ENCODE measurements at regions not wholly inside any gene's neighbourhood (a gene's known extent, or its start where the extent isn't known, plus 50 kb on each side); places are given as distances from the start of the nearest gene placed in this dataset.
"Not testable (repeated sequence)": the region's sequence is repeated elsewhere in the genome, so short reads cannot be mapped to it uniquely, and the experiment has no call there.

DNA sequence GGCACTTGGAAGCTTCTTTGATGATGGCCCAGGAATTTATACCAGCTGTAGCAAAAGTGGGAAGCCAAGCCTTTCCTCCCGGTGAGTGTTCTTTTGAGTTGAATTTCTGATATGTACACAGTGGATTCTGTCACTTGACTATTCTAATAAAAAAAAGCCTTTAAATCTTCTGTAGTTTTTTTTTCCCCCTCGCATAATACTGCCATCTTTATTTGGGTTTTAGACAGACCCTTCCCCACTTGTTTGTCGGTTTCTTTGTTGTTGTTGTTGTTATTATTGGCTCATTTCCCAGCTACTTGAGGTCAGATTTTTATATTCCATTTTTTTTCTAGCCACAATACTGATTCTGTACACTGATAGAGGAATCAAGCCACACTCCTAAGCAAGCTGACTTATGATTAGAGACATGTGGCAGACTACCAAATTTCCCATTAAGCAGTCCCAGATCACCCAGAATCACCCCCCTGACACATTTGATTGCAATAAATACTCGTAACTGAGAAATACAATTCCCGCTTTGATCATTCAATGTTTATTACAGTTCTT lies 122.4 kb upstream of the IL12A start:
- DNase-seq (ENCODE audit: low read depth in 2 of 2), result no peak

DNA sequence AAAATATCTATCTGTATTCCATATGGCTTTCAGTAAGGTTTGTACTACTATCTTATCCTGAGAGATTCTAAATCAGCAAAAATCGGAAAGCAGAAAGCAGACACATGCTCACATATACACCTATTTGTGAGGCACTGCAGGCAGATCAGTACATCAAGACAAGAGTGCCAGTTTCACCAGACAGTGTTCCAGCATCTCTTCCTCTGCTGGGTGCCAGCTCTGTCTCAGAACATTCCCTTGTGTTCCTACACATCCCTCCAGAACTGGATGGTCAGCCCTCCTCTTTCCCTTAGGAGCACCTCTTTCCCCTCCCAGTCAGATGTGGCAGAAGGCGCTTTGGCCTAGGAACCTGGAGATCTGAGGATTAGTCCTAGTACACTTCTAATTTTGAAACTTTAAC lies 121.3 kb upstream of the IL12A start:
- no peak for DNase-seq (ENCODE audit: low read depth in 2 of 2)

- no peak for DNase-seq (ENCODE audit: low read depth in 2 of 2)
These were observed 117.9 kb upstream of the IL12A start for GRCh38 chr3:159870723-159871122.

GRCh38 chr3:159872374-159873109 lies 116.1 kb upstream of the IL12A start:
- no peak for DNase-seq (ENCODE audit: low read depth in 2 of 2)

DNA sequence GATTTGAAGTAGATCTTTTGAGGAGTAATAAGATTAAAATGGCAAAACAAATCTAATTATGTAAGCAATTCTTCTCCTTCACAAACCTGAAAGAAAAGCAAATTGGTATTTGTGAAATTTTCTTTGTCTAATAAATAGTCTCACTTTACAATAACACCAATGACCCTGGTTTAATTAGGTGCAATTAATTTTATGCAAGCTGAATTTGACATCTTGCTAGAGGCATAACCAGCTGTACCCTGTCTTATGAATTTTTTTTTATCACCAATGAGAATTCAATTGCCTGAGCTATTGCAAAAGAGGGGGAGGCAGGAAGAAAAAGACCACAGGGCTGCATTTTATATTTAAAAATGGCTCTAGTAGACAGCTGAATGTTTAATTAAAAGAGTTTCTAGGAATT lies 113.5 kb upstream of the IL12A start:
- no peak for DNase-seq (ENCODE audit: low read depth in 2 of 2)

DNA sequence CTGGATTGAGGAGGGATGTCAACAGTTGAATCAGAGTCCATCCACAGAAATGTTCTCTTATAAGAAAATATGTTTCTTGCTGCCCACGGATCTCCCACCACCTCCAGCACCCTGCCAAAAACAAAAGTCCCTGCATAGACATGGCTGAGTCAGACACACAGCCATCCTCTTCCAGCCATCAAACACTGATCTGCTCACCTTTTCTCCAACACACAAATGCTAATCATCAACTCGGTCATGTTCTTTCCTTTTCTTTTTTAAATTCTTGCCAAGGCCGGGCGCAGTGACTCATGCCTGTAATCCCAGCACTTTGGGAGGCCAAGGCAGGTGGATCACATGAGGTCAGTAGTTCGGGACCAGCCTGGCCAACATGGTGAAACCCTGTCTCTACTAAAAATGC lies 110.7 kb upstream of the IL12A start:
- no peak for DNase-seq (ENCODE audit: low read depth in 2 of 2)

GRCh38 chr3:159879146-159879545 lies 109.5 kb upstream of the IL12A start:
- DNase-seq (ENCODE audit: low read depth in 2 of 2), result no peak

GRCh38 chr3:159879598-159879997 lies 109.0 kb upstream of the IL12A start:
- no peak for DNase-seq (ENCODE audit: low read depth in 2 of 2)

DNA sequence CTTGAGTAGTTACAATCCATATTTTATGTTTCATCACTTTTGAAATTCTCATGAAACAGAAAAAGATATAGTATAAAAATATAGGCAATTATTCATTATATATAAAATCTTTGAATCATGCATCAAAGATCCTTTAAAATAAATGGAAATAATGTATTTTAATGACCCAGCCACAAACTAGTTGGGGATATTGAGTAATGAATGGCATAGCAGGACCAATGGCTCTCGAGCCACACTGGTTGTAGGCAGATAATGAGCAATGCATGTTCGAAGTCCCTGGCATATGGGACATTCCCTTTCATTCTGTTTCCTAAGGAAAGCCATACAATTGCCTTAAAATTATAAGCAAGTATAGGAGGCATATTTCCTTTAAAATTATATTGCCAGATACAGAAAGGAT lies 107.4 kb upstream of the IL12A start:
- DNase-seq (ENCODE audit: low read depth in 2 of 2), result no peak

DNA sequence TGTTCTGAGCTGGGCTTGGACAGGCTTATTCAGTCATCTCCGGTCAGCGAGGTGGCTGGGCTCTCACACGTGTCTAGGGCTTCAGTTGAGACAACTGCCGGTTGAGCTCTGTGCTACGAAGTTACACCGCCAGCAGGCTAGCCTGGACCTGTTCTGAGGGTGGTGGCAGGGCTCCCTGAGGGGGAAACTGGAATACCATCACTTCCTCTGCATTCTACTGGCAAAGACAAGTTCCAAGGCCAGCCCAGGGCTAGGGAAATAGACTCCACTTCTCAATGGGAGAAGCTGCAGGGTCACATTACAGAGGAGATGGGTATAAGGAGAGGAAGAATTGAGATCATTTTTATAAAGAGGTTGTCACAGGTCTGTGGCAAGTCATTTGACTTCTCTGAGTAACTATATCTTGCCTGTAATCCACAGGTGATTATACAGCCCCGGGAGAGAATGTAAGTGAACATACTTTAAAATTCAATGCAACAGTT lies 106.8 kb upstream of the IL12A start:
- no peak for DNase-seq (ENCODE audit: low read depth in 2 of 2)

GRCh38 chr3:159882367-159882766 lies 106.3 kb upstream of the IL12A start:
- no peak for DNase-seq (ENCODE audit: low read depth in 2 of 2)

DNA sequence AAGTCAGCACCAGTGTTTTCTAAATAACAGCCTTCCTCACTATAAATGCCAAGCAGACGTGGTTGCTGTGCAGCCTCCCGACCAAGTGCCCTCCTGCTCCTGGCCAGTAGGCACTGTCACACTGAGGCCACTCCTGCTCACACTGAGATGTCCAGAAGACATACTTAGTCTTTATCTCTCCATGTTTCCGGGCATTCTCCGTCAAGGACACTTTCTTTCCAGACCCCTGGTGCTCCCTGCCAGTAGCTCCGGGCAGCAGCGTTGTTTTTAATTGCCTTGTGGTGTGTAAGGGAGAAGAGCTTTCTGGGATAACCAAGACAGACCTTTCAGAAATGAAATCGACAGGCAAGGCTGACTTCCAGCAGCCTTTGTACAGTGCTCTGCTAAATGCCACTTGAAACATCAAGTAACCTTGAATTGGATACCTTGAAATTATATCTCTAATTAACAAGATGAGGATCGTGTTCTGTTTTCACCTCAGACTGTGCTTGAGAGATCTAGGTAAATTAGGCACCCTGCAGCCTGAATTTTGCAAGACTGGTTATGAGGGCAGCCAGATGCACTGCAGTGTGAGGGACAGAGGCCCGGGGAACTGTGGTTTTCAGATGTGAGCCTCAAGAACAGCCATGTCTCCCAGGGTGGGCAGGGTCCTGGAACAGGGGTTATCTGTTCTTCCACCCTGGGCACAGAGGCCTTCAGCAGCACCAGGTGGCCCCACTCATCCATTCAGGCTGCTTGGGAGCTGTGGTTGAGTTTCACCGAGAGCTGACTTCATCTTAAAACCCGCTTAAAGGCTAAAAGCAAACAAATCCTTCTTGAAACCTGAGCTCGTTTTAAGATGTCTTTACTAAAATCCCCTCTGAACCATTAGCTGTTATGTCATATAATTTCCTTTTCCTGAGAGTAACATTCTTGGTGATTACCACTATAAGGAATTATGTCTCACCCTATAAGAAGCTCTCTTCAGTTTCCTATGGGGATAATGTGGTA lies 105.5 kb upstream of the IL12A start:
- no peak for DNase-seq (ENCODE audit: low read depth in 2 of 2)

DNA sequence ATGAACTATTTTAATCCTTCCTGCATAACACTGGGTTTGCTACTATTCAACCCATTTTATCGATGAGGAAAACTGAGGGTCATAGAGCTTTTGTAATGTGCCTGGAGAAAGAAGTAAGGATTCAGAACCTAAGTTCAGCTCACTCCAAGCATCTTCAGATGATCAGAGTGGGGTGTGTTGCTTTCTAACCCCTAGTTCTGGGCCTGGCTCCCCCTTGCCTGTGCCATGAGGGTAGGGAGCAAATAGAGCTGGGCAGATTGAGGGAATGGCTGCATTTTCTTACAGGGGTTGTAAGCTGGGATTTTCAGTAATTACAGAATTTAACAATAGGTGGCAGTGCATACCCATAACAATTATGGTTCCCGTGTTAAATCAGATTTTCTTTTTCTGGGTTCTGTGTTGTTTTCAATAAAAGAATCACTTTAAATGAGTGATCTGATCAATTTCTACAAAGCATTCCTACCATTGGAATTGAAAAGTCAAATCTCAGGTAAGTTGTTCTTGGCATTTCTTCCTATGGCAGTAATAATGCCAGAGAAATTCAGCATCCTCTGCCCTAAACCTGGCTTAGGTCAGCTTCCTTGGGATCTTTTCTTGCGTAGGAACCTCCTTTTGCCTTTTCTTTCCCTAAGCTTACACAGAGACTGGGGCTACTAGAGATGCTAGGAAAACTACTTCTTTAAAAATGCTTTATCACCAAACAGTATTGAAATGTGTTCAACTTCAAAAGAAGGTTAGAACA lies 103.8 kb upstream of the IL12A start:
- no peak for DNase-seq (ENCODE audit: low read depth in 2 of 2)

DNA sequence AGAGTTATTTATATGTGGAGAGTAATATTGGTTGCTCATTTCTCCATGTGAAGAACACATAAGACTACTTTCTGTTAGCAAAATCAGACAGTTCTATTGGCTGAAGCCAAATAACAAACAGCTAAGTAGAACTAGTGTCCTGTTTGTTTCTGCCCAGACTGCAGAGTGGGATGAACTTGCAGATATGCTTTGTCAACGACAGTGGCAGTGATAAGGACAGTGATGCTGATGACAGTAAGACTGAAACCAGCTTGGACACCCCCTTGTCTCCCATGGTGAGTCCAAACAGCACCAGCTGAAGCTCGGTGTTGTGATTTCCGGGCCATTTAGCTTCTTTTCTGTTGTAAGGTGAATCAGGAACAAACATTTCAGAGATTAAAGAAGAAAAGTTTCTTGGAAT lies 102.6 kb upstream of the IL12A start:
- no peak for DNase-seq (ENCODE audit: low read depth in 2 of 2)

DNA sequence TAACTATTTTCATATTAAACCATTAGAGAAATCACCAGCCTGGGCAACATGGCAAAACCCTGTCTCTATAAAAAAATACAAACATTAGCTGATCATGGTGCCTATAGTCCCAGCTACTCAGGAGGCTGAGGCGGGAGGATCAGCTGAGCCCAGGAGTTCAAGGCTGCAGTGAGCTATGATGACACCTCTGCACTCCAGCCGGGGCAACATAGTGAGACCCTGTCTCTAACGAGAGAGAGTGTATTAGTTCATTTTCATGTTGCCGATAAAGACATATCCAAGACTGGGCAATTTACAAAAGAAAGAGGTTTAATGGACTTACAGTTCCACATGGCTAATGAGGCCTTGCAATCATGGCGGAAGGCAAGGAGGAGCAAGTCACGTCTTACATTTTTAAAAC lies 102.1 kb upstream of the IL12A start:
- DNase-seq (ENCODE audit: low read depth in 2 of 2), result not testable (repeated sequence)

- DNase-seq (ENCODE audit: low read depth in 2 of 2), result no peak
These were observed 101.5 kb upstream of the IL12A start for GRCh38 chr3:159887168-159887567.

DNA sequence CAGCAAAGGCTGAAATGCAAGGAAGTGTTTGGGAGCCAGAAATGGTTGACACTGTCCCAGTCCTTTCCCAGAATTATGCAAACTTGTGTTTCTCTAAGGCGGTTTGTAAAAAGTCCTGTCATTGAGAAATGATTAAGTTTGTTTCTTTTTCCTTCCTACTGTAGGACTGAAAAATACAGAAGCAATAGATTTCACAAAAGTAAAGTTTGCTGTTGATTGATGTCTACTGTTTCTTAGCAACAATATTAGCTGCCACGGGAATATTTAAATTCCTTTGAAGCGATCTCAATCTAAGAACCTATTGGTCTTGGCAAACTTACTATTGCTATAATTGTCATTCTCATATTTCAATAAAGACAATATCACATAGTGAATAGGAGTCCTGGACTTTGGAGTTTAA lies 100.7 kb upstream of the IL12A start:
- no peak for DNase-seq (ENCODE audit: low read depth in 2 of 2)

GRCh38 chr3:159892171-159892795 lies 96.4 kb upstream of the IL12A start:
- no peak for DNase-seq (ENCODE audit: low read depth in 2 of 2)

GRCh38 chr3:159892801-159893200 lies 95.8 kb upstream of the IL12A start:
- DNase-seq (ENCODE audit: low read depth in 2 of 2), result no peak

DNA sequence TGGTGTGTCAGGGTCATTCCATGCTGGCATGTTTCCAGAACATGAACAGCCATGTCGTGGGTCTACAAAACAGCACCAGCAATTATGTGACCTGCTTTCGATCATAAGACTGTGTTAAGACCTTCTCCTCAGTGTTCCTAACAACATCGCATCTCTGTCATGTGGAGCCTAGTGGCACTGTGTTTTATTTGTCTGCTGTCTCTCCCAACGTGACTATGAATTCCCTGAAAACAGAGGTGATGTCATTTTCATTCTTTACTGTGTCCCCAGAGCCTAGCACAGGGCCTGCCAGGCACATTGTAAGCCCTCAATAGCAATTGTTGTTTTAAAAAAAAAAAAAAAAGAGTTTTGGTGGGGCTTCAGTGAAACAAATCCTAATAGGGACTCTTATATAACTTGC lies 94.2 kb upstream of the IL12A start:
- DNase-seq (ENCODE audit: low read depth in 2 of 2), result no peak

GRCh38 chr3:159895430-159895829 lies 93.2 kb upstream of the IL12A start:
- no peak for DNase-seq (ENCODE audit: low read depth in 2 of 2)

Data from stimulated activated CD8-positive, alpha-beta memory T cell treated with anti-CD3 and anti-CD28 coated beads, Interleukin-2, amount 100 ng/mL, for 48 hours (primary cell).